Tibial artery (tissue), 4 donors: ENCODE measurements at regions not wholly inside any gene's neighbourhood (a gene's known extent, or its start where the extent isn't known, plus 50 kb on each side); places are given as distances from the start of the nearest gene placed in this dataset.
A peak's percentile ranks its signal among the peaks of the same experiment; 100 is the strongest.

Source experiments
- DNase-seq, 2 donors: peaks; one replicate each; pipeline ENCODE4 v3.0.0-alpha.2; 2019
- H3K27ac ChIP-seq, 2 donors: fragments of 200-600 bp; sonication (generic) in 1 of 2; 1 replicate in 1 of 2; 2 replicates in 1 of 2; pipeline ENCODE4 v1.5.1; 2018 to 2019; ENCODE audit warnings: mild to moderate bottlenecking in 1 of 2
- H3K27me3 ChIP-seq, 2 donors: fragments of 200-600 bp; sonication (generic) in 1 of 2; one replicate each; pipeline versions ENCODE4 v1.5.1 to v1.6.0; 2016 to 2019
- H3K36me3 ChIP-seq, 3 donors: fragments of 200-600 bp; sonication (generic) in 2 of 3; one replicate each; pipeline ENCODE4 v1.5.1; 2016 to 2019; ENCODE audit warnings: mild to moderate bottlenecking in 2 of 3
- H3K4me1 ChIP-seq, 4 donors: fragments of 200-600 bp; sonication (generic) in 2 of 4; 1 replicate in 3 of 4; 2 replicates in 1 of 4; pipeline ENCODE4 v1.5.1; 2016 to 2019
- H3K4me3 ChIP-seq, 2 donors: fragments of 200-600 bp; sonication (generic) in 1 of 2; 1 replicate in 1 of 2; 2 replicates in 1 of 2; pipeline ENCODE4 v1.5.1; 2018 to 2019; ENCODE audit warnings: mild to moderate bottlenecking in 2 of 2
- H3K9me3 ChIP-seq, 3 donors: fragments of 200-600 bp; sonication (generic) in 1 of 3; one replicate each; pipeline ENCODE4 v1.5.1; 2016 to 2019
- intact Hi-C: fragments of 100-400 bp; cut with DNase I; formaldehyde crosslinking; loops from one replicate; pipeline ENCODE4 v1.15.0; 2023; ENCODE audit warnings: low total_unique reads
- TF ChIP-seq, protein P1 (sequence below), 2 experiments: fragments of 200-600 bp in 1 of 2; fragments of 450-650 bp in 1 of 2; IDR thresholded peaks; one replicate each; pipeline ENCODE4 v1.5.1; 2017 to 2019; ENCODE audit warnings: antibody characterized with exemption in 2 of 2, mild to moderate bottlenecking in 1 of 2, moderate library complexity in 1 of 2

DNA sequence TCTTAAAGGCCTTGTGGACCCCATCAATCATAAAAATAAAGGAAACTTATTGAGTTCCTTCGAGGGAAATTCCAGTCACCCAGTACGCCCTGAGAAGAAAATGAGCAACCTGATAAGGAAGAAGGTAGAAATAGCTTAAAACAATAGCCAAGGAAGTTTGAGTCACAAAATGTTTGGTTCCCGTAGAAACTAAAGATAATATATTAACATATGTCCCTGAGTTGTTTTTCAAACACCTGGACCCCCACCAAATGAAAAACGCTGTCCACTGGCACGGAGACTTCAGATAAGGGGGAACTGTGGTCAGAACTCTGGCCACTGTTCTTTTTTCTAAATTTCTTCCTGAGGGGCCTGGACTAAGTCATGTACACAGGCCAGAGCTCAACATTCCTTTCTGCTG is 669.1 kb downstream of the ADCYAP1 start:
- H3K27ac ChIP-seq, result no peak overlapping the region
- no peaks in the 10 kb centered on the region for H3K36me3 ChIP-seq
- no peak overlapping the region for H3K4me3 ChIP-seq
- H3K9me3 ChIP-seq, result no peaks in the 10 kb centered on the region
- TF ChIP-seq, protein P1, sequence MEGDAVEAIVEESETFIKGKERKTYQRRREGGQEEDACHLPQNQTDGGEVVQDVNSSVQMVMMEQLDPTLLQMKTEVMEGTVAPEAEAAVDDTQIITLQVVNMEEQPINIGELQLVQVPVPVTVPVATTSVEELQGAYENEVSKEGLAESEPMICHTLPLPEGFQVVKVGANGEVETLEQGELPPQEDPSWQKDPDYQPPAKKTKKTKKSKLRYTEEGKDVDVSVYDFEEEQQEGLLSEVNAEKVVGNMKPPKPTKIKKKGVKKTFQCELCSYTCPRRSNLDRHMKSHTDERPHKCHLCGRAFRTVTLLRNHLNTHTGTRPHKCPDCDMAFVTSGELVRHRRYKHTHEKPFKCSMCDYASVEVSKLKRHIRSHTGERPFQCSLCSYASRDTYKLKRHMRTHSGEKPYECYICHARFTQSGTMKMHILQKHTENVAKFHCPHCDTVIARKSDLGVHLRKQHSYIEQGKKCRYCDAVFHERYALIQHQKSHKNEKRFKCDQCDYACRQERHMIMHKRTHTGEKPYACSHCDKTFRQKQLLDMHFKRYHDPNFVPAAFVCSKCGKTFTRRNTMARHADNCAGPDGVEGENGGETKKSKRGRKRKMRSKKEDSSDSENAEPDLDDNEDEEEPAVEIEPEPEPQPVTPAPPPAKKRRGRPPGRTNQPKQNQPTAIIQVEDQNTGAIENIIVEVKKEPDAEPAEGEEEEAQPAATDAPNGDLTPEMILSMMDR (IDR thresholded peaks at IDR 0.05), result no peak
- DNase-seq, result no peak
- no peaks in the 10 kb centered on the region for H3K4me1 ChIP-seq
- intact Hi-C loops, result no loop called here
- H3K27me3 ChIP-seq, result no peaks in the 10 kb centered on the region

DNA sequence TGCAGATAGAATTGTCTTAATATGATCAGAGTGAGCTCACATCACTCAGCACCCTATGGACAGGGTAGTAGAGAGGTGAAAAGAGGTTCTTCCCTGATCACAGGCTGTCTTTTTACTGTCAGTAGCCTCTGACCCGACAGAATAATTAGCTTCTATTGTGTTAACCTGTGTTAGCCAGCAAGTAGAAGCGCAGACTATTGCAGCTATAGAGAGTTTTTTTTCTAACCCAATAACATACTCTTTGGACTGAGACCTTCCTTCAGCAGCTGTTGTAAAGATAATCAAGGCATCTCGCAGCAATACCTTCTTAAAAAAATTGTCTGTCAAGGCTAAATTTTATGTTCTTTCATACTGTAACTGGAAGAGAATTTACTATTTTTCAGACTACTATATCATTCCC is 670.4 kb downstream of the ADCYAP1 start:
- no peak for DNase-seq
- Histone ChIP-seq H3K36me3 (no peaks in the 10 kb centered on the region), H3K4me1 (no peaks in the 10 kb centered on the region), H3K27me3 (no peaks in the 10 kb centered on the region), H3K9me3 (no peaks in the 10 kb centered on the region), H3K27ac (no peak overlapping the region), H3K4me3 (no peak overlapping the region)
- intact Hi-C loops, result no loop called here
- TF ChIP-seq, protein P1 (IDR thresholded peaks at IDR 0.05), result no peak

DNA sequence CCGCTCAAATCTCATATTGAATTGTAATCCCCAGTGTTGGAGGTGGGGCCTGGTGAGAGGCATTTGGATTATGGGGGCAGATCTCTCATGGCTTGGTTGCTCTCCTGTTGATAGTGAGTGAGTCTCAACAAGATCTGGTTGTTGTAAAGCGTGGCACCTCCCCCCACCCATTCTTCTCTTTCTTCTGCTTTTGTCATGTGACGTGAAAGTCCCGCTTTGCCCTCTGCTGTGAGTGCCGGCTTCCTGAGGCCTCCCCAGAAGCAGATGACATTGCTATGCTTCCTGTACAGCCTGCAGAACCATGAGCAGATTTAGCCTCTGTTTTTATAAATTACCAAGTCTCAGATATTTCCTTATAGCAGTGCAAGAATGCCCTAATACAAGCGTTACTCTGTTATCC is 673.8 kb downstream of the ADCYAP1 start:
- Histone ChIP-seq H3K27ac (no peak overlapping the region), H3K36me3 (no peaks in the 10 kb centered on the region), H3K27me3 (no peaks in the 10 kb centered on the region), H3K4me3 (no peak overlapping the region), H3K4me1 (no peaks in the 10 kb centered on the region), H3K9me3 (no peaks in the 10 kb centered on the region)
- intact Hi-C loops, result no loop called here
- TF ChIP-seq, protein P1 (IDR thresholded peaks at IDR 0.05), result no peak
- DNase-seq, result peak; percentile 26 to 64

DNA sequence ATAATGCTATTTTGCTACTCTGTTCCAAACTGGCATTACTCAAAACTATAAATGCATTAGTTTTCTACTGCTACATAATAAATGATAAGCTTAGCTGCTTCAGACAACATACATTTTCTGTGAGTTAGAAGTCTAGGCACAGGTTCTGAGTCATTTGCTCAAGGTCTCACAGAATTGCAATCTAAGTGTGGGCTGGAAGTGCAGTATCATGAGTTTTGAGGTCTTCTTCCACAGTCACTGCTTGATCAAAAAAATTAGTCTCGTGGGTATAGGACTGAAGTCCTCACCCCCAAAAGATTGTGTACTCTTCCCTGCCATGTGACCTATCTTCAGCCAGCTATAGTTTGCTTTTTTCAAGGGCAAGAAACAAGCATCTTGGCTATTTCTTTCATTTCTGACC is 676.9 kb downstream of the ADCYAP1 start:
- Histone ChIP-seq H3K27me3 (no peaks in the 10 kb centered on the region), H3K36me3 (no peaks in the 10 kb centered on the region), H3K27ac (no peak overlapping the region), H3K9me3 (no peaks in the 10 kb centered on the region), H3K4me1 (no peaks in the 10 kb centered on the region), H3K4me3 (no peak overlapping the region)
- intact Hi-C loops, result no loop called here
- TF ChIP-seq, protein P1 (IDR thresholded peaks at IDR 0.05), result no peak
- no peak for DNase-seq

DNA sequence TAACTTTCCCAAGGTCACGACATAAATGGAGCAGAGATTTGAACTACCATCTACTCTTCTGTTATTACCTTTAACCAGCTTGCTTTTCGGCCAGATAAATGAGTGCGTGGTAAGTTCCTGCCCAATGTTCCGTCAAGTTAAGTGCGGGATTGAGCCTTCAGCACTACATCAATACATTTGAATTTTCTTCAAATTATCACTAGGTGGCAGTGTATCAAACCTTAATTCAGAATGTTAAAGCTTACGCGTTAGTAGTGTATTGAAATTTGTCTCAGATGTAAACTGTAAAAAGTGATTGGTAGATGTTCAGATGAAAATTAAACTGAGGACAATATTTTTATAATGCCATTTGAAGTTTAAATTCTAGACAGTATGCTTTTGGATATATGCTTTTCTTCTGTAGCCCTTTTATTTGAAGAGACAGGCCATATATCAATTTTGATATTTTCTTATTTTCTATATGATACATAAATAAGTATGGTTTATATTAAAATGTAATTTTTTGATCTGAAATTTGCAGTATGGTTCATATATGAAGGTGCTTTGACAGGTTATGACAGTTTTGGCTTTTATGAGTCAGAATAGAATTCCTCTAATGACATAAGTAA is 681.3 kb downstream of the ADCYAP1 start:
- H3K9me3 ChIP-seq, result no peaks in the 10 kb centered on the region
- no peak overlapping the region for H3K27ac ChIP-seq
- TF ChIP-seq, protein P1 (IDR thresholded peaks at IDR 0.05), result peak; percentile 14 to 36
- intact Hi-C loops, result no loop called here
- no peaks in the 10 kb centered on the region for H3K36me3 ChIP-seq
- no peaks in the 10 kb centered on the region for H3K4me1 ChIP-seq
- DNase-seq, result no peak
- H3K4me3 ChIP-seq, result no peak overlapping the region
- no peaks in the 10 kb centered on the region for H3K27me3 ChIP-seq

DNA sequence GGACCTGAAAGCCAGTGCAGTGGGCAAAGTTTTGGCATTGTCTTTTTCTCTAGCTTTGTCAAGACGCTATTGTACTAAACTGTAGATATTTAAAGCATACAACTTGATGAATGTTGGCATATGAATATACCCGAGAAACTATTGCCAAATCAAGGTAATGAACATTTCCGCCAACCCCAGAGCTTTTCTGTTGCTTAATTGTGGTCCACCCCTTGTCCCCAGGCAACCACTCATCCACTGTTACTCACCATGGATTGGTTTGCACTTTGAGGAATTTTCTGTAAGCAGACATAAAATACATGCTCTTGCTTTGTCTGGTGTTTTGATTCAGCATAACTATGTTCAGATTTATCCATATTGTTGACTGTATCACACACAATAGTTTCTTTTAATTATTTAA is 688.4 kb downstream of the ADCYAP1 start:
- intact Hi-C loops, result no loop called here
- no peaks in the 10 kb centered on the region for H3K4me1 ChIP-seq
- no peak overlapping the region for H3K27ac ChIP-seq
- no peaks in the 10 kb centered on the region for H3K36me3 ChIP-seq
- H3K4me3 ChIP-seq, result no peak overlapping the region
- no peaks in the 10 kb centered on the region for H3K9me3 ChIP-seq
- no peak for DNase-seq
- H3K27me3 ChIP-seq, result no peaks in the 10 kb centered on the region
- TF ChIP-seq, protein P1 (IDR thresholded peaks at IDR 0.05), result no peak
